ENCODE measurements at regions not wholly inside any gene's neighbourhood (a gene's known extent, or its start where the extent isn't known, plus 50 kb on each side); places are given as distances from the start of the nearest gene placed in this dataset.

DNA sequence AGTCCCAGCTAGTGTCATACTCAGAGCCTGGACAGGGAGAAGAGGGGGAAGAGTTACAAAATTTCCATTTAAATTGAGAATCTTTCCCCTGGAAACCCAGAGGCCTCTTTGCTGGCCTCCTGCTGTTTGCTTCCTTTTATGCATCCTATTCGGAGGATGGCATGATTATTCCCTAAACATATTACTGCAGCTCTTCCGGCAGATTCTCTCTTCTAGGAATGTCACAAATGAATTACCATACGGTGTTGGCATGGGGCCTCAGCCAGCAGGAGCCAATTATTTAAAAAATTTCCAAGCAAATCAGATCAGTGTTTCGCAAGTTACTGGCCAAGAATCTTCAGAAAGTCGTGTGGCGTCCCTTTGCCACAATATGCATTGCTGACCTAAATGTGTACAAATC is 326.7 kb upstream of the NCAM1 start:
- TF ChIP-seq EZH2 (IDR thresholded peaks at IDR 0.05; ENCODE audit: borderline replicate concordance, low read length) (no peak), CTCF (conservative IDR thresholded peaks at IDR 0.05 in 1 of 2, IDR thresholded peaks at IDR 0.05 in 1 of 2; ENCODE audit: extremely low read depth in 1 of 2, insufficient read depth in 1 of 2, low read depth in 1 of 2, low read length in 2 of 2) (no peak)
